ENCODE measurements at regions not wholly inside any gene's neighbourhood (a gene's known extent, or its start where the extent isn't known, plus 50 kb on each side); places are given as distances from the start of the nearest gene placed in this dataset.

GRCh38 chr1:73065339-73066041, 783.2 kb upstream of the NEGR1 start:
- no peaks in the 10 kb centered on the region for H3K4me1 ChIP-seq (ENCODE audit: control insufficient read depth, insufficient read depth, low read length)
- no peaks in the 10 kb centered on the region for H3K27me3 ChIP-seq (ENCODE audit: control insufficient read depth, insufficient read depth, low read length)
- no peak overlapping the region for H3K27ac ChIP-seq (ENCODE audit: low read length)
- no CpG with 5 or more reads among the region's 9 CpGs for WGBS (ENCODE audit: insufficient coverage, insufficient read length)
- no peak overlapping the region for H3K4me3 ChIP-seq (ENCODE audit: low read length)
- H3K9me3 ChIP-seq (ENCODE audit: control insufficient read depth, insufficient read depth, low read length): no peaks in the 10 kb centered on the region
- H3K36me3 ChIP-seq (ENCODE audit: control insufficient read depth, insufficient read depth, low read length): no peaks in the 10 kb centered on the region
- no peak for DNase-seq (ENCODE audit: low read depth, low spot score)

- Histone ChIP-seq H3K27ac (ENCODE audit: low read length) (no peak overlapping the region), H3K9me3 (ENCODE audit: control insufficient read depth, insufficient read depth, low read length) (no peaks in the 10 kb centered on the region; the same call in 1 of the 2 replicates), H3K27me3 (ENCODE audit: control insufficient read depth, insufficient read depth, low read length) (no peaks in the 10 kb centered on the region), H3K36me3 (ENCODE audit: control insufficient read depth, insufficient read depth, low read length) (no peaks in the 10 kb centered on the region), H3K4me3 (ENCODE audit: low read length) (no peak overlapping the region), H3K4me1 (ENCODE audit: control insufficient read depth, insufficient read depth, low read length) (no peaks in the 10 kb centered on the region)
- WGBS (ENCODE audit: insufficient coverage, insufficient read length): no CpG with 5 or more reads among the region's 1 CpG
- no peak for DNase-seq (ENCODE audit: low read depth, low spot score)
These were observed 774.5 kb upstream of the NEGR1 start for GRCh38 chr1:73056826-73057225.

GRCh38 chr1:73044241-73045036, 762.1 kb upstream of the NEGR1 start:
- no peaks in the 10 kb centered on the region for H3K27me3 ChIP-seq (ENCODE audit: control insufficient read depth, insufficient read depth, low read length)
- H3K36me3 ChIP-seq (ENCODE audit: control insufficient read depth, insufficient read depth, low read length): no peaks in the 10 kb centered on the region
- DNase-seq (ENCODE audit: low read depth, low spot score): no peak
- H3K27ac ChIP-seq (ENCODE audit: low read length): no peak overlapping the region
- H3K4me1 ChIP-seq (ENCODE audit: control insufficient read depth, insufficient read depth, low read length): no peaks in the 10 kb centered on the region
- H3K9me3 ChIP-seq (ENCODE audit: control insufficient read depth, insufficient read depth, low read length): no peaks in the 10 kb centered on the region
- no peak overlapping the region for H3K4me3 ChIP-seq (ENCODE audit: low read length)
- no CpG with 5 or more reads among the region's 4 CpGs for WGBS (ENCODE audit: insufficient coverage, insufficient read length)

GRCh38 chr1:73042403-73042802, 760.1 kb upstream of the NEGR1 start:
- Histone ChIP-seq H3K27ac (ENCODE audit: low read length) (no peak overlapping the region), H3K4me1 (ENCODE audit: control insufficient read depth, insufficient read depth, low read length) (no peaks in the 10 kb centered on the region), H3K36me3 (ENCODE audit: control insufficient read depth, insufficient read depth, low read length) (no peaks in the 10 kb centered on the region), H3K4me3 (ENCODE audit: low read length) (no peak overlapping the region), H3K27me3 (ENCODE audit: control insufficient read depth, insufficient read depth, low read length) (no peaks in the 10 kb centered on the region), H3K9me3 (ENCODE audit: control insufficient read depth, insufficient read depth, low read length) (no peaks in the 10 kb centered on the region)
- DNase-seq (ENCODE audit: low read depth, low spot score): no peak
- no CpG with 5 or more reads among the region's 1 CpG for WGBS (ENCODE audit: insufficient coverage, insufficient read length)

GRCh38 chr1:73040811-73041210, 758.5 kb upstream of the NEGR1 start:
- no peak for DNase-seq (ENCODE audit: low read depth, low spot score)
- no CpG with 5 or more reads among the region's 1 CpG for WGBS (ENCODE audit: insufficient coverage, insufficient read length)

GRCh38 chr1:73034271-73034670, 751.9 kb upstream of the NEGR1 start:
- DNase-seq (ENCODE audit: low read depth, low spot score): no peak
- no CpG with 5 or more reads among the region's 4 CpGs for WGBS (ENCODE audit: insufficient coverage, insufficient read length)
- H3K27me3 ChIP-seq (ENCODE audit: control insufficient read depth, insufficient read depth, low read length): no peaks in the 10 kb centered on the region
- H3K36me3 ChIP-seq (ENCODE audit: control insufficient read depth, insufficient read depth, low read length): no peaks in the 10 kb centered on the region
- no peak overlapping the region for H3K27ac ChIP-seq (ENCODE audit: low read length)
- no peak overlapping the region for H3K4me3 ChIP-seq (ENCODE audit: low read length)
- H3K9me3 ChIP-seq (ENCODE audit: control insufficient read depth, insufficient read depth, low read length): no peaks in the 10 kb centered on the region
- H3K4me1 ChIP-seq (ENCODE audit: control insufficient read depth, insufficient read depth, low read length): peaks cover 2% of the 10 kb centered on the region; the same call in 1 of the 2 replicates

More at GRCh38 chr1:73040811-73041210, 758.5 kb upstream of the NEGR1 start:
- Histone ChIP-seq H3K27ac (ENCODE audit: low read length) (no peak overlapping the region), H3K27me3 (ENCODE audit: control insufficient read depth, insufficient read depth, low read length) (no peaks in the 10 kb centered on the region), H3K36me3 (ENCODE audit: control insufficient read depth, insufficient read depth, low read length) (no peaks in the 10 kb centered on the region), H3K9me3 (ENCODE audit: control insufficient read depth, insufficient read depth, low read length) (no peaks in the 10 kb centered on the region), H3K4me1 (ENCODE audit: control insufficient read depth, insufficient read depth, low read length) (no peaks in the 10 kb centered on the region), H3K4me3 (ENCODE audit: low read length) (no peak overlapping the region)

- Histone ChIP-seq H3K9me3 (ENCODE audit: control insufficient read depth, insufficient read depth, low read length) (no peaks in the 10 kb centered on the region), H3K4me1 (ENCODE audit: control insufficient read depth, insufficient read depth, low read length) (peaks cover 2% of the 10 kb centered on the region; the same call in 1 of the 2 replicates), H3K4me3 (ENCODE audit: low read length) (no peak overlapping the region), H3K27me3 (ENCODE audit: control insufficient read depth, insufficient read depth, low read length) (no peaks in the 10 kb centered on the region), H3K36me3 (ENCODE audit: control insufficient read depth, insufficient read depth, low read length) (no peaks in the 10 kb centered on the region), H3K27ac (ENCODE audit: low read length) (no peak overlapping the region)
- no peak for DNase-seq (ENCODE audit: low read depth, low spot score)
- WGBS (ENCODE audit: insufficient coverage, insufficient read length): no CpG with 5 or more reads among the region's 3 CpGs
These were observed 751.3 kb upstream of the NEGR1 start for GRCh38 chr1:73033640-73034039.

GRCh38 chr1:73029571-73029970, 747.2 kb upstream of the NEGR1 start:
- H3K27ac ChIP-seq (ENCODE audit: low read length): no peak overlapping the region
- H3K4me3 ChIP-seq (ENCODE audit: low read length): no peak overlapping the region
- DNase-seq (ENCODE audit: low read depth, low spot score): no peak
- H3K4me1 ChIP-seq (ENCODE audit: control insufficient read depth, insufficient read depth, low read length): peaks cover 2% of the 10 kb centered on the region; the same call in 1 of the 2 replicates
- no peaks in the 10 kb centered on the region for H3K9me3 ChIP-seq (ENCODE audit: control insufficient read depth, insufficient read depth, low read length)
- no peaks in the 10 kb centered on the region for H3K36me3 ChIP-seq (ENCODE audit: control insufficient read depth, insufficient read depth, low read length)
- WGBS (ENCODE audit: insufficient coverage, insufficient read length): no CpG with 5 or more reads among the region's 2 CpGs
- no peaks in the 10 kb centered on the region for H3K27me3 ChIP-seq (ENCODE audit: control insufficient read depth, insufficient read depth, low read length)

GRCh38 chr1:73026114-73026513, 743.8 kb upstream of the NEGR1 start:
- H3K27me3 ChIP-seq (ENCODE audit: control insufficient read depth, insufficient read depth, low read length): no peaks in the 10 kb centered on the region
- no peak overlapping the region for H3K4me3 ChIP-seq (ENCODE audit: low read length)
- WGBS (ENCODE audit: insufficient coverage, insufficient read length): no CpG with 5 or more reads among the region's 4 CpGs
- H3K27ac ChIP-seq (ENCODE audit: low read length): no peak overlapping the region
- no peaks in the 10 kb centered on the region for H3K36me3 ChIP-seq (ENCODE audit: control insufficient read depth, insufficient read depth, low read length)
- DNase-seq (ENCODE audit: low read depth, low spot score): no peak
- H3K9me3 ChIP-seq (ENCODE audit: control insufficient read depth, insufficient read depth, low read length): no peaks in the 10 kb centered on the region
- H3K4me1 ChIP-seq (ENCODE audit: control insufficient read depth, insufficient read depth, low read length): no peaks in the 10 kb centered on the region

GRCh38 chr1:73009938-73010337, 727.6 kb upstream of the NEGR1 start:
- no peaks in the 10 kb centered on the region for H3K9me3 ChIP-seq (ENCODE audit: control insufficient read depth, insufficient read depth, low read length)
- H3K27me3 ChIP-seq (ENCODE audit: control insufficient read depth, insufficient read depth, low read length): no peaks in the 10 kb centered on the region
- WGBS (ENCODE audit: insufficient coverage, insufficient read length): no CpG with 5 or more reads among the region's 1 CpG
- no peaks in the 10 kb centered on the region for H3K36me3 ChIP-seq (ENCODE audit: control insufficient read depth, insufficient read depth, low read length)
- no peaks in the 10 kb centered on the region; the same call in 1 of the 2 replicates for H3K4me1 ChIP-seq (ENCODE audit: control insufficient read depth, insufficient read depth, low read length)
- DNase-seq (ENCODE audit: low read depth, low spot score): no peak
- no peak overlapping the region for H3K4me3 ChIP-seq (ENCODE audit: low read length)
- H3K27ac ChIP-seq (ENCODE audit: low read length): no peak overlapping the region
